HG03521 (cell line): ENCODE measurements at regions not wholly inside any gene's neighbourhood (a gene's known extent, or its start where the extent isn't known, plus 50 kb on each side); places are given as distances from the start of the nearest gene placed in this dataset.

Source experiments
- ATAC-seq: cut with Tn5 transposase; IDR thresholded peaks from one replicate; pipeline ENCODE4 v1.9.1; 2021; ENCODE audit warnings: mild to moderate bottlenecking, moderate library complexity; ENCODE audit not compliant: unreplicated experiment

GRCh38 chr11:109854731-109855130, 238.5 kb upstream of the ZC3H12C start:
- no peak for ATAC-seq

DNA sequence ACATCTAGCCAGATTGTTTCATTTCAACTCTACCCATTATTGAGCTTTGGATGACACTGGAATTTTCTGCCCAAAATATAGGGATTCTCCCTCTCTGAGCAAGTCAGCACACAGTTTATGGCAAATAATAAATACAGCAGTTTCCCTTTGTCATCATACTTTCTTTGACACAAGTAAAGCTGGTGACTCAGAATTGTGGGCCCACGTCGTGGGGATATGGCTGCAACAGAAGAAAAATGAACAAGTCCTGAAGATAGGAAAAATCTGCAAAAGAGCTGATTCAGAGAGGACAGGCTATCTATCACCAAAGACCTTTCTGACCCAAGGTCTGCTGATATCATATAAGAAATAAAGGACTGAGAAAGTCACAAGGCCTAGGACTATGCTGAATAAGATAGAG, 236.3 kb upstream of the ZC3H12C start:
- ATAC-seq = no peak

- no peak for ATAC-seq
Observed at GRCh38 chr11:109857637-109858036, 235.6 kb upstream of the ZC3H12C start.

GRCh38 chr11:109858152-109858551, 235.0 kb upstream of the ZC3H12C start:
- ATAC-seq = no peak

DNA sequence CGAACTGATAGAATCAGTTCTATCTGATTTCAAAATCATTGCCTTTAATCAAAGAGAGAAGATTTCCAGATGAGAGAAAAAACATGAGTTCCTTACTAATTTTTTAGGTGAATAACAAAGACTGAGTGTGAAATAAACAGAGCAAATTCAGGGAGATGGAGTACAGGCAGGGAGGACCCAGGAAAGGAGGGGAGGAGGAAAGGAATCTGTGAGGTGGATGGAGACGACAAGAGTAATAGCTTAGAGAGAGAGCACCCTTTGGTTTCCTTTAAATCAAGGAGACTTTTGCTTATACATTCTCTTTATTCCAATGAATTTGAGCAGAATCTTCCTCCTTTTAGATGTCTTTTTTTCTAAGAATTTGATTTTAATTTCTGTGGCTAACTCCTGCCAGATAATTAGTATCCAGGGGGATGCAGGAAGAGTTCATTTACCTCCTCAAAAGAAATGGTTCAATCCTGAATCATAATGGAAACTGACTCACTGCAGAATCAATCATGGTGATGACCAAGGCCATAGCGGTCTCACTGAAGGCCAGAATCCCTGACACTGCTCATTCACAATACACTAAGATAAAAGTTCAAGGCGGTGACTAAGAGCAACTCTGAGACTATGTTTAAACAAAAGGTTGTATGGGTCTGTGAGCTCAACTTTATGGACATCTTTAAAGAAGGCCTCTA, 234.0 kb upstream of the ZC3H12C start:
- ATAC-seq = no peak

DNA sequence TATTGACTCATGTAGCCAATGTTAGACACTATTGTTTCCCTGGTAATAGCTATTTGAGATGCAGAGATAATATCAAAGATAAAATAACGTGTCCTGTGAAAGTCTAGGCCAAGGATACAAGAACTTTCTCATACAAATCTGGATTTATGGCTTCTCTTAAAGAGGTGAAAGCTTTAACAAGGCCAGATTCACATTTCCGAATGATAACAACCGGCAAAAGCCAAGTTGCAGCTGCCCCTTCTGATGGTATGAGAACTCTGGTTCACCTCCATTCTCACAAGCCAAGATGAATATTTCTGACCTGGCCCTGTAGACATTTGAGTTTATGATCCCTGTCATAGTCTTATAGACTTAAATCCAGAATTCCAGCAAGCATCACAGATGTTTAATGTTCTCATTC, 230.4 kb upstream of the ZC3H12C start:
- no peak for ATAC-seq

- ATAC-seq = peak; percentile 86
Observed at GRCh38 chr11:109864151-109864661, 229.0 kb upstream of the ZC3H12C start.

- peak; percentile 19 for ATAC-seq
Observed at GRCh38 chr11:109864834-109865547, 228.2 kb upstream of the ZC3H12C start.

DNA sequence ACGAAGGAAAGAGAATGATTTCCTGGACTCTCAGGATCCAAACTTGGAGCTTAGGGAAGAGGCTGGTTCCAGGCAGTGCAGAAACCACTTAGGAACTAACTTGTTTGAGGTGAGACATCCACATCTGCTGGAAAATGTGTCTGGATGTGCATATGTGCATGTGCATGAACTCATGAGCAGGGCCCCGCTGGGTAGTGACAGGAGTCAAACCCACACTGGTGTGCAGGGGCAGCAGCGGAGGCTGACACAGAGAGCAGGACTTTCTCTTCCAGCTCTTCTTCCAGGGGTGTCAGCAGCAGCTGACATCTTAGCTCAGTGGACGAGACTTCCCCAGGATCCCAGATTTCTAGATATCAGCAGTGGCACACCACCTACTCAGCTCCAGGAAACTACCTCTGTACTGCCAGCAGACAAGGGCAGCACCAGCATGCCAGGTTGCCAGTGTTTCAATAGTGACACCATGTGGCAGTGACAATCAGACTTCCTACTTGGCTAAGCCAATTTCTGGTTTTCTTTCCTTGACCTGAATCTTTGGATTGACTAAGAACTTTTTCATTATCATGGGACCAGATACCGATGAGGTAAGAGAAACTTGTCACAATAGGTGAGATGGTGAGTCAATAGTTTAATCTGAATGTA, 227.5 kb upstream of the ZC3H12C start:
- ATAC-seq = no peak

DNA sequence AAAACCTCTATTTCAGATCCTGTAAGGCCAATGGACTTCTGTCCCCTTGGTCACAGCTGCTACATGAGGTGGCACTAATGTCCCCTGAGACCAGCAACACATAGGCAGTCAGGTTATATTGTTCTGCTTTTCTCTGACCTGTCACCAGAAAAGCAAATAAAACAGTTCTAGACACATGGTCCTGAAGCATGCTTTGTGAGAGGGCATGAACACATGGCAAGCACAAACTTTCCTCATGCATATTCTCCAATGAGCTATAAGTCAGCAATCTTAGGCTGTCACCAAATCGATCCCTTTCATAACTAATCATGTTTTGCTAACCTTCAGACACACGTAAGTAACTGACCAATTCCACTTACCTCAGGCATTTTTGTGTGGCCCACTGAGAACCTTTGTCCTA, 225.4 kb upstream of the ZC3H12C start:
- ATAC-seq = no peak

DNA sequence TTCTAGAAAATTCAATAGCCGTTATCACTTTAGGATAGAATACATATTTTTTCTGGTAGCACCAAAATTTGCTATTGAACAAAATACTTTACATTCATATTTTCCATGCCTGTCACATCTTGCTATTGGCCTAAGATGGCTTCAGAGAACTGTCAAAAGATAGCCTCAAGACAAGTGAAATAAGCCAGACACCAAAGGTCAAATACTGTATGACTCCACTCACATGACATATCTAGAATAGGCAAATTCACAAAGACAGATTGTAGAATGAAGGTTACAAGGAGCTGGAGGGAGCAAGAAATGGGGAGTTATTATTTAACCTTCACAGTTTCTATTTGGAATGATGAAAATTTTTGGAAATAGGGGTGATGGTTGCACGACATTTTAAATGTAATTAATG, 223.7 kb upstream of the ZC3H12C start:
- ATAC-seq = no peak

DNA sequence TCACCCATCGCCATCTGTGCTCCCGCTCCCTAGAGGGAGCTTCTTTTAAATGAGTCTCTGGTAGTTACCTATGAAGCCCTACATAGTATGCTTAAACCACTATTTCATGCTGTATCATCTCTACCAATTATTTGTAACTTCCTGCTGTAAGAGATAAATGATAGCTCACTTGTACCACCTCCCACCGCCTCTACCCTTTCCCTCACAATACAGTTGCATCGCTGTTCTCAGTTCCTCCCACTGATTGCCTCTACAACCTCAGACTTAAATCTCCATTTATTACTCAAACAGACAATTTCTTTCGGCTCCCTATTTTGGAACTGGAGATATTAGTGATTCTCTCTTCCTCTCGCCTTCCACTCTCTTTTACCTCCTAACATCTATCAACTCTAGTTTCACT, 222.9 kb upstream of the ZC3H12C start:
- ATAC-seq = no peak

DNA sequence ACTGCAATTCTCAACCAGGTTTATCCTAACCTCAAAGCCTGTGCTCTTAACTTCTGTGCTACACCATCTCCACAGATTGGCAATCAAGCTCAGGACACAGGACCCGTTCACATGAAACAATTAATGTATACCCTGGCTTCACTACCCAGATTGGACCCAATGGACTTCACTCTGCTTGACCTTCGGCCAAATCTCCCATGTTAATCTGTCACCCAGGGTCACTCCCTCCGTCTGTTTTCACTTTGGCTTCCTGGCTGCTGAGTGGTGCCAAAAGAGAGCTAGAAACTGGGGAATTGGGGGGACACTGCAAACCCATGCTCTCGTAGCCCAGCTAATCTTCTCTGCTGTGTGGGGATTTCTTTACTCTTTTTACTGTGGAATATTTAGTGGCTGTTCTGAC, 216.1 kb upstream of the ZC3H12C start:
- no peak for ATAC-seq

- no peak for ATAC-seq
Observed at GRCh38 chr11:109884501-109884900, 208.7 kb upstream of the ZC3H12C start.

DNA sequence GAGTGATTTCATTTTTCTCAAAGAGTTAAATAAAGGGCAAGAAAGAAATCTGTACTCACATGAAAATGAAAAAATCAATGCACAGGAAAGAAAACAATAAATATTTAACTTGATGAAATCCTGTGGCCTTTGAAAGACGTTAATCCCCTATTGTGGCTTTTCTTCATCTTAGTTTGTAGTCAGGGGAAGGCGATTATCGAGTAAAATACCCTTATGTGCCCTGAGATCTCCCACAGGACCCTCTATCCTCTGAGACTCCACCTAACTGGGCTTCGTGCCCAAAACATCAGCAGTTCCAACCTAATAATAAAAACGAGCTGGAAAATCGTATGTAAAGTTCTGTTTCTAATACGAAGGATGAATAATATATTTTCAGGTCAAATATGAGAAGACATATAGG, 208.2 kb upstream of the ZC3H12C start:
- ATAC-seq = no peak

DNA sequence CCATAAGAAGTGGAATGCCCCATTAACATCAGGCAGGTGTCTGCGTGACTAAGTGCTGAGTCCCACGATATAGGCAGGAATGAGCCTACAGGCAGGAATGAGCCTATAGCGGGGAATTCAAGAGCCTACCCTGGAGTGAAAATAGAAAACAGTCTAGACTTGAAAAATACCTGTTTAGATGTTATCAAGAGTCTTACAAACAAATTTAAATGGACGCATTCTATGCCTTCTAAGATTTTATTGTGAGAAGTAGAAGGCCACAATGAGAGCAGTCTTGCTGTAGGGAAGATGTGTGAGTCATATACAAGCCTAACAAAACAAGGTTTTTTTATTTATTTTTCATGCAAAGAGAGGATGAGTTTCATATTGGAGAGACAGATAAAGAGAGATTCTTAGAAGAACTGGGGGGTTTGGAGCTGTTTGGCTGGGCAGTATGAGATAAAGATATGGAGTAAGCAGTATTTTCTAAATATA, 200.8 kb upstream of the ZC3H12C start:
- ATAC-seq = no peak

DNA sequence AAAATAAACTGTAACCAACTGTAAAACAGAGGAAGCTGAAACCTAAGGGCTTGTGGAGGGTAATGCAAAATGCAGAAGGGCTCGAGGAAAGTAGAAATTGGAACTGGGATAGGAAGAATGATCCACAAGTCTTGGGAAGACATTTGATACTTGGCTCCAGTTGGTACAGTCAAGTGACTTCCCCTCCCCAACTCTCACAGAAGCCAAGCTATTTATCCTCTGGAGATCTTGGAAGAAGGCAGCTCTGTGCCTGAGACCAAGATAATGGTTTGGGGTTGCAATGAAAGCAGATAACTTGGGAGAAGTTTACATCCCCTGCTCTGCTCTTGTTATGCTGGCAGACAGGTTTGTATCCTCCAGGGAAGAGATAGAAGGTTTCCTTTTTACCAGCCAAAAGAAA, 198.9 kb upstream of the ZC3H12C start:
- ATAC-seq = no peak

DNA sequence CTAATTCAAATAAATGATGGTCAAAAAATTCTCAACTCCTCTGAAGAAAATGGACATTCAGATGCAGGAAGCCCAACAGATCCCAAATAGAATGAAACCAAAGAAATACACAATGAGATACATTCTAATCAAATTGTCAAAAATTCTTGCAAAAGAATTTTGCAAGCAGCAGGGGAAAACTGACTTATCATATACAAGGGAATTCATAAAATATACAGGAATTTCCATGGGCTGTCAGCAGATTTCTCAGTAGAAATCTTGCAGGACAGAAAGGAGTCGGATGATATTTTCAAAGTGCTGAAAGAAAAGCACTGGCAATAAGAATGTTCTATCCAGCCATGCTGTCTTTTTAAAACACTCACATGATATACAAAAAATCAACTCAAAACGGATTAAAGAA, 194.6 kb upstream of the ZC3H12C start:
- ATAC-seq = no peak

DNA sequence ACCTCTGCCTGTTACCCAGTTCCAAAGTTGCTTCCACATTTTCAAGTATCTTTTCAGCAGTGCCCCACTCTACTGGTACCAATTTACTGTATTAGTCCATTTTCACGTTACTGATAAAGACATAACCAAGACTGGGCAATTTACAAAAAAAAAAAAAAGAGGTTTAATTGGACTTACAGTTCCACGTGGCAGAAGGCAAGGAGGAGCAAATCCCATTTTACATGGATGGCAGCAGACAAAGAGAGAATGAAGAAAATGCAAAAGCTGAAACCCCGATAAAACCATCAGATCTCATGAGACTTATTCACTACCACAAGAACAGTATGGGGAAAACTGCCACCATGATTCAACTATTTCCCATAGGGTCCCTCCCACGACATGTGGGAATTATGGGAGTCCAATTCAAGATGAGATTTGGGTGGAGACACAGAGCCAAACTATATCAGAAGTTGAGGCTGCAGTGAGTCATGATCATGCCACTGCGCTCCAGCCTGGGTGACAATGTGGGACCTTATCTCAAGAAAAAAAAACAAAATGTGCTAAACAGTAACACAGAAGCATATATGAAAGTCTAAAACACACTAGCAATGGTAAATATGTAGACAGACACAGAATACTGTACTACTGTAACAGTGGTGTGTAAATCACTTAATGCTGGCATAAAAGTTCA, 190.3 kb upstream of the ZC3H12C start:
- ATAC-seq = no peak

DNA sequence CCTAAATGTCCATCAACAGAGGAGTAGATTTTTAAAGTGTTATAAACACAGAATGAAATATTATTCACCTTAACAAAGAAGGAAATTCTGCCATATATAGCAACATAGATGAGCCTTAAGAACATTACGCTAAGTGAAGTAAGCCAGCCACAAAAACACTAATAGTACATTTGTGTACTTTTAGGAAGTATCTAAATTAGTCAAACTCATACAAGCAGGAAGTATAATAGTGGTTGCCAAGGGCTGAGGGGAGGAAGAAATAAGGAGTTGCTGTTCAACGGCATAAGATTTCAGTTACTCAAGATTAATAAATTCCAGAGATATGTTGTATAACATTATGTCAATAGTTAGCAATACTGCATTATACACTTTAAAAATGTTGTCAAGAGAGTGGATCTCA, 181.7 kb upstream of the ZC3H12C start:
- no peak for ATAC-seq

GRCh38 chr11:109914038-109914437, 179.2 kb upstream of the ZC3H12C start:
- ATAC-seq = no peak
